SK-N-SH treated with all-trans-retinoic acid at 6 μM for 48 hours (cell line): ENCODE measurements at regions not wholly inside any gene's neighbourhood (a gene's known extent, or its start where the extent isn't known, plus 50 kb on each side); places are given as distances from the start of the nearest gene placed in this dataset.

Experiments used
- ATAC-seq: fragments of 200-7000 bp; cut with Tn5 transposase; 3 replicates; pipeline ENCODE4 v1.9.1; 2020; ENCODE audit warnings: mild to moderate bottlenecking, moderate library complexity
- ARNTL ChIP-seq: fragments of 450-650 bp; formaldehyde crosslinking; IDR thresholded peaks from 2 replicates; pipeline ENCODE4 v1.5.0; 2020; ENCODE audit warnings: low read depth, mild to moderate bottlenecking, moderate library complexity, borderline replicate concordance
- BACH2 ChIP-seq: fragments of 250-450 bp; sonication (Bioruptor Pico); IDR thresholded peaks from 2 replicates; pipeline ENCODE4 v1.9.0; 2021; ENCODE audit warnings: mild to moderate bottlenecking, borderline replicate concordance
- CREB5 ChIP-seq: fragments of 250-450 bp; sonication (Bioruptor Pico); IDR thresholded peaks from 2 replicates; pipeline ENCODE4 v1.5.1; 2020; ENCODE audit warnings: low read depth, mild to moderate bottlenecking, moderate library complexity
- CSDC2 ChIP-seq: fragments of 250-450 bp; sonication (Bioruptor Pico); IDR thresholded peaks from 2 replicates; pipeline ENCODE4 v1.5.0; 2020; ENCODE audit warnings: mild to moderate bottlenecking, moderate library complexity
- CSRNP3 ChIP-seq: fragments of 250-450 bp; sonication (Bioruptor Pico); IDR thresholded peaks from 2 replicates; pipeline ENCODE4 v1.5.1; 2021; ENCODE audit warnings: mild to moderate bottlenecking, moderate library complexity
- ESRRG ChIP-seq: fragments of 250-450 bp; sonication (Bioruptor Pico); IDR thresholded peaks from 2 replicates; pipeline ENCODE4 v1.6.1; 2021; ENCODE audit warnings: mild to moderate bottlenecking
- GLIS3 ChIP-seq: fragments of 250-450 bp; sonication (Bioruptor Pico); IDR thresholded peaks from 2 replicates; pipeline ENCODE4 v1.5.0; 2020; ENCODE audit warnings: mild to moderate bottlenecking, moderate library complexity
- ISL1 ChIP-seq: fragments of 250-450 bp; sonication (Bioruptor Pico); IDR thresholded peaks from 2 replicates; pipeline ENCODE4 v2.1.2; 2022; ENCODE audit warnings: mild to moderate bottlenecking, moderate library complexity
- OSR1 ChIP-seq: fragments of 250-450 bp; sonication (Bioruptor Pico); IDR thresholded peaks from 2 replicates; pipeline ENCODE4 v1.8.0; 2022; ENCODE audit warnings: moderate library complexity, mild to moderate bottlenecking, inconsistent platforms
- PATZ1 ChIP-seq: fragments of 250-450 bp; sonication (Bioruptor Pico); IDR thresholded peaks from 2 replicates; pipeline ENCODE4 v1.8.0; 2020; ENCODE audit warnings: mild to moderate bottlenecking, moderate library complexity, borderline replicate concordance
- PPARA ChIP-seq: fragments of 250-450 bp; sonication (Bioruptor Pico); IDR thresholded peaks from 2 replicates; pipeline ENCODE4 v1.5.0; 2020; ENCODE audit warnings: mild to moderate bottlenecking, borderline replicate concordance
- RARB ChIP-seq: fragments of 250-450 bp; sonication (Bioruptor Pico); IDR thresholded peaks from 2 replicates; pipeline ENCODE4 v1.8.0; 2021; ENCODE audit warnings: mild to moderate bottlenecking, moderate library complexity
- SNAI2 ChIP-seq: fragments of 250-450 bp; sonication (Bioruptor Pico); IDR thresholded peaks from 2 replicates; pipeline ENCODE4 v1.5.0; 2020; ENCODE audit warnings: mild to moderate bottlenecking, moderate library complexity
- TOX ChIP-seq: fragments of 250-450 bp; sonication (Bioruptor Pico); IDR thresholded peaks from 2 replicates; pipeline ENCODE4 v1.8.0; 2021; ENCODE audit warnings: mild to moderate bottlenecking, moderate library complexity, borderline replicate concordance
- TSHZ2 ChIP-seq: fragments of 250-450 bp; sonication (Bioruptor Pico); IDR thresholded peaks from 2 replicates; pipeline ENCODE4 v1.5.0; 2020; ENCODE audit warnings: mild to moderate bottlenecking, moderate library complexity
- ZC3H10 ChIP-seq: fragments of 250-450 bp; sonication (Bioruptor Pico); IDR thresholded peaks from 2 replicates; pipeline ENCODE4 v1.5.1; 2021; ENCODE audit warnings: mild to moderate bottlenecking, moderate library complexity
- ZFP3 ChIP-seq: fragments of 250-450 bp; sonication (Bioruptor Pico); IDR thresholded peaks from 2 replicates; pipeline ENCODE4 v1.5.0; 2020; ENCODE audit warnings: mild to moderate bottlenecking, moderate library complexity
- ZFP30 ChIP-seq: fragments of 450-650 bp; formaldehyde crosslinking; IDR thresholded peaks from 2 replicates; pipeline ENCODE4 v1.5.0; 2022; ENCODE audit warnings: mild to moderate bottlenecking, moderate library complexity
- ZNF565 ChIP-seq: fragments of 450-650 bp; formaldehyde crosslinking; conservative IDR thresholded peaks from 2 replicates; pipeline ENCODE4 v1.5.0; 2020; ENCODE audit warnings: low read depth, mild to moderate bottlenecking, moderate library complexity
- ZNF70 ChIP-seq: fragments of 450-650 bp; formaldehyde crosslinking; IDR thresholded peaks from 2 replicates; pipeline ENCODE4 v1.5.0; 2020; ENCODE audit warnings: mild to moderate bottlenecking, moderate library complexity
- ZNF8 ChIP-seq: fragments of 450-650 bp; formaldehyde crosslinking; IDR thresholded peaks from 2 replicates; pipeline ENCODE4 v1.5.0; 2020; ENCODE audit warnings: mild to moderate bottlenecking, moderate library complexity

GRCh38 chr4:111802191-111802590 is 343.1 kb upstream of the FAM241A start:
- ATAC-seq = no peak
- TF ChIP-seq PPARA (CRISPR knock-in tag) = no peak
- no peak for TF ChIP-seq CREB5 (CRISPR knock-in tag)

GRCh38 chr4:111806331-111806730 is 338.9 kb upstream of the FAM241A start:
- peak; percentile 80 for ATAC-seq
- TF ChIP-seq CSRNP3 (CRISPR knock-in tag) = no peak
- no peak for TF ChIP-seq RARB (CRISPR knock-in tag)
- no peak for TF ChIP-seq CSDC2 (CRISPR knock-in tag)
- TF ChIP-seq ZFP3 (CRISPR knock-in tag) = no peak
- no peak for TF ChIP-seq ZFP30 (CRISPR knock-in tag)
- no peak for TF ChIP-seq ZNF70 (CRISPR knock-in tag)
- TF ChIP-seq TOX = no peak
- no peak for TF ChIP-seq BACH2 (CRISPR knock-in tag)
- TF ChIP-seq ISL1 (CRISPR knock-in tag) = no peak
- no peak for TF ChIP-seq SNAI2
- TF ChIP-seq ZNF8 (CRISPR knock-in tag) = no peak
- no peak for TF ChIP-seq ESRRG (CRISPR knock-in tag)
- no peak for TF ChIP-seq ARNTL (CRISPR knock-in tag)
- TF ChIP-seq OSR1 = no peak
- no peak for TF ChIP-seq ZC3H10 (CRISPR knock-in tag)
- TF ChIP-seq PPARA (CRISPR knock-in tag) = no peak

GRCh38 chr4:111807576-111807975 is 337.7 kb upstream of the FAM241A start:
- ATAC-seq = no peak
- TF ChIP-seq TSHZ2 (CRISPR knock-in tag) (no peak), BACH2 (CRISPR knock-in tag) (no peak), ZNF565 (CRISPR knock-in tag) (no peak), CSDC2 (CRISPR knock-in tag) (no peak), ESRRG (CRISPR knock-in tag) (no peak), GLIS3 (CRISPR knock-in tag) (no peak), RARB (CRISPR knock-in tag) (no peak), SNAI2 (no peak), CREB5 (CRISPR knock-in tag) (no peak), PPARA (CRISPR knock-in tag) (no peak), TOX (no peak), ZFP30 (CRISPR knock-in tag) (no peak), ZFP3 (CRISPR knock-in tag) (no peak), ISL1 (CRISPR knock-in tag) (no peak), PATZ1 (CRISPR knock-in tag) (no peak), OSR1 (no peak)
